ENCODE measurements at regions not wholly inside any gene's neighbourhood (a gene's known extent, or its start where the extent isn't known, plus 50 kb on each side); places are given as distances from the start of the nearest gene placed in this dataset.

DNA sequence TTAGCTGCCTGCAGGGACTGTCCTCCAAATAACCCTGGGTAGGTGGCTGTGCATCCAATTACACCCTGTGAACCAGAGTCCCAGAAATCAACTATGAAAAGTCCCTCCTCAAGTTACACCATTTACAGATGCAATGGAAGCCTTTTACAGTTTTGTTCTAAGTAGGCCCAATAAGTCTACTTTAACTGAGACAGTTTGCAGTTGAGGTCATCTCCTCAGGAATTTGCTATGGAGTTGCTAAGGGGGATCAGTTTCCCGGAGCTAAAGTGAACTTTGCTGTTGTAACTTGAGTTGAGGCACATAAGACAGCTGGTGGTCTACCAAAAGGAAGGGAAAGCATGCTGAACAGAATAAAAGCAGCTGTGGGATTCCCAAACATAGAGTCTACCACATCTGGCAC, 121.6 kb upstream of the STK26 start:
- ATAC-seq (no peak), FAIRE-seq (no peak), DNase-seq (ENCODE audit: low read depth in 1 of 2, low spot score in 1 of 2) (no peak)
- Histone ChIP-seq H3K4me1 (no peaks in the 10 kb centered on the region), H3K4me2 (no peak overlapping the region), H3K9me3 (no peaks in the 10 kb centered on the region), H3K4me3 (no peak overlapping the region), H3K27ac (no peak overlapping the region)
- POLR2A ChIA-PET: no interaction called here
- no peak for TF ChIP-seq HOXB13 (CRISPR knock-in tag; IDR thresholded peaks at IDR 0.05; ENCODE audit: low read depth)
- no peak for TF ChIP-seq ZFP36 (IDR thresholded peaks at IDR 0.05; ENCODE audit: borderline replicate concordance, partially characterized antibody)
- no peak for TF ChIP-seq EHMT2 (IDR thresholded peaks at IDR 0.05; ENCODE audit: low read depth)
- no peak for TF ChIP-seq KDM5A (IDR thresholded peaks at IDR 0.05)
- TF ChIP-seq HEYL (CRISPR knock-in tag; IDR thresholded peaks at IDR 0.05): no peak
- TF ChIP-seq MAFK (IDR thresholded peaks at IDR 0.05; ENCODE audit: partially characterized antibody): no peak
- WGBS (ENCODE audit: missing lambda C conversion rate): 8% methylated on average over 1 of the region's 1 CpG
- CTCF ChIA-PET: no interaction called here

GRCh38 chrX:131907488-131908314, 115.4 kb upstream of the STK26 start:
- Histone ChIP-seq H3K9me3 (no peaks in the 10 kb centered on the region), H3K4me1 (no peaks in the 10 kb centered on the region), H3K4me2 (no peak overlapping the region), H3K27ac (no peak overlapping the region), H3K4me3 (no peak overlapping the region)
- DNase-seq (ENCODE audit: low read depth in 1 of 2, low spot score in 1 of 2) (no peak), FAIRE-seq (peak; percentile 90), ATAC-seq (no peak)
- CTCF ChIA-PET: no interaction called here
- WGBS (ENCODE audit: missing lambda C conversion rate): 35% methylated on average over 7 of the region's 31 CpGs
- POLR2A ChIA-PET: no interaction called here
- TF ChIP-seq ELK1 (IDR thresholded peaks at IDR 0.05; ENCODE audit: low read depth, low read length): no peak
- no peak for TF ChIP-seq HOXB5 (CRISPR knock-in tag; IDR thresholded peaks at IDR 0.05)
- no peak for TF ChIP-seq HOXA7 (CRISPR knock-in tag; IDR thresholded peaks at IDR 0.05)
- TF ChIP-seq MAZ (IDR thresholded peaks at IDR 0.05; ENCODE audit: borderline replicate concordance, low read depth, low read length): no peak
- TF ChIP-seq MAFK (IDR thresholded peaks at IDR 0.05; ENCODE audit: partially characterized antibody): no peak
- TF ChIP-seq RCOR1 (IDR thresholded peaks at IDR 0.05; ENCODE audit: low read depth, low read length): no peak
- TF ChIP-seq RFX5 (IDR thresholded peaks at IDR 0.05): no peak
- no peak for TF ChIP-seq POLR2AphosphoS2 (conservative IDR thresholded peaks at IDR 0.05; ENCODE audit: low read length)
- TF ChIP-seq ZFP36 (IDR thresholded peaks at IDR 0.05; ENCODE audit: borderline replicate concordance, partially characterized antibody): no peak
- TF ChIP-seq NR3C1 (IDR thresholded peaks at IDR 0.05): no peak
- no peak for TF ChIP-seq SMC3 (IDR thresholded peaks at IDR 0.05)
- TF ChIP-seq MAX (IDR thresholded peaks at IDR 0.05): no peak
- TF ChIP-seq ZSCAN20 (CRISPR knock-in tag; IDR thresholded peaks at IDR 0.05): no peak
- no peak for TF ChIP-seq FOSL2 (IDR thresholded peaks at IDR 0.05)
- no peak for TF ChIP-seq FOSL2 (CRISPR knock-in tag; IDR thresholded peaks at IDR 0.05)
- TF ChIP-seq REST (IDR thresholded peaks at IDR 0.05): no peak
- no peak for TF ChIP-seq ZC3H11A (IDR thresholded peaks at IDR 0.05)
- no peak for TF ChIP-seq JUNB (IDR thresholded peaks at IDR 0.05)
- TF ChIP-seq, protein P1, sequence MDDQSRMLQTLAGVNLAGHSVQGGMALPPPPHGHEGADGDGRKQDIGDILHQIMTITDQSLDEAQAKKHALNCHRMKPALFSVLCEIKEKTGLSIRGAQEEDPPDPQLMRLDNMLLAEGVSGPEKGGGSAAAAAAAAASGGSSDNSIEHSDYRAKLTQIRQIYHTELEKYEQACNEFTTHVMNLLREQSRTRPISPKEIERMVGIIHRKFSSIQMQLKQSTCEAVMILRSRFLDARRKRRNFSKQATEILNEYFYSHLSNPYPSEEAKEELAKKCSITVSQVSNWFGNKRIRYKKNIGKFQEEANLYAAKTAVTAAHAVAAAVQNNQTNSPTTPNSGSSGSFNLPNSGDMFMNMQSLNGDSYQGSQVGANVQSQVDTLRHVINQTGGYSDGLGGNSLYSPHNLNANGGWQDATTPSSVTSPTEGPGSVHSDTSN (IDR thresholded peaks at IDR 0.05): no peak
- TF ChIP-seq GATA3 (IDR thresholded peaks at IDR 0.05; ENCODE audit: borderline replicate concordance): no peak

Data from A549 (cell line).